HEK293 (cell line): ENCODE measurements at regions not wholly inside any gene's neighbourhood (a gene's known extent, or its start where the extent isn't known, plus 50 kb on each side); places are given as distances from the start of the nearest gene placed in this dataset.

Source experiments
- BCL11B ChIP-seq: fragments of 450-650 bp; formaldehyde crosslinking; IDR thresholded peaks from 2 replicates; pipeline ENCODE4 v1.5.1; 2016; ENCODE audit warnings: low read depth, missing biosample characterization, missing genetic modification characterization
- EGR2 ChIP-seq: fragments of 450-650 bp; formaldehyde crosslinking; IDR thresholded peaks from 2 replicates; pipeline ENCODE4 v1.5.1; 2016; ENCODE audit warnings: low read depth, missing biosample characterization, missing genetic modification characterization
- HOXA7 ChIP-seq: sonication (generic); formaldehyde crosslinking; IDR thresholded peaks from 2 replicates; pipeline ENCODE4 v1.8.1; 2022; ENCODE audit warnings: missing genetic modification reagents, borderline replicate concordance
- KLF10 ChIP-seq: fragments of 450-650 bp; IDR thresholded peaks from 2 replicates; pipeline ENCODE4 v1.5.1; 2018; ENCODE audit warnings: missing biosample characterization, mild to moderate bottlenecking, missing genetic modification characterization
- SCRT1 ChIP-seq: fragments of 450-650 bp; formaldehyde crosslinking; IDR thresholded peaks from 2 replicates; pipeline ENCODE4 v1.5.1; 2016; ENCODE audit warnings: missing biosample characterization, missing genetic modification characterization, borderline replicate concordance
- YY2 ChIP-seq: fragments of 450-650 bp; formaldehyde crosslinking; IDR thresholded peaks from 2 replicates; pipeline ENCODE4 v1.5.1; 2016; ENCODE audit warnings: missing biosample characterization, missing genetic modification characterization
- ZBTB21 ChIP-seq: fragments of 450-650 bp; formaldehyde crosslinking; IDR thresholded peaks from 2 replicates; pipeline ENCODE4 v1.5.1; 2017; ENCODE audit warnings: missing biosample characterization, missing genetic modification characterization
- ZEB2 ChIP-seq: fragments of 450-650 bp; formaldehyde crosslinking; IDR thresholded peaks from 2 replicates; pipeline ENCODE4 v1.5.1; 2016; ENCODE audit warnings: missing biosample characterization, missing genetic modification characterization
- ZFP41 ChIP-seq: fragments of 450-650 bp; formaldehyde crosslinking; IDR thresholded peaks from 2 replicates; pipeline ENCODE4 v1.5.1; 2016; ENCODE audit warnings: missing biosample characterization, missing genetic modification characterization, borderline replicate concordance
- ZFP69B ChIP-seq: fragments of 450-650 bp; formaldehyde crosslinking; IDR thresholded peaks from 2 replicates; pipeline ENCODE4 v1.5.1; 2016; ENCODE audit warnings: missing biosample characterization, missing genetic modification characterization
- ZNF10 ChIP-seq: fragments of 450-650 bp; formaldehyde crosslinking; IDR thresholded peaks from 2 replicates; pipeline ENCODE4 v1.5.1; 2017; ENCODE audit warnings: missing biosample characterization, missing genetic modification characterization
- ZNF112 ChIP-seq: fragments of 450-650 bp; formaldehyde crosslinking; IDR thresholded peaks from 2 replicates; pipeline ENCODE4 v1.5.0; 2017; ENCODE audit warnings: missing biosample characterization, missing genetic modification characterization
- ZNF155 ChIP-seq: fragments of 450-650 bp; formaldehyde crosslinking; IDR thresholded peaks from 2 replicates; pipeline ENCODE4 v1.5.1; 2016; ENCODE audit warnings: missing biosample characterization, missing genetic modification characterization
- ZNF223 ChIP-seq: fragments of 450-650 bp; formaldehyde crosslinking; IDR thresholded peaks from 2 replicates; pipeline ENCODE4 v1.5.1; 2016; ENCODE audit warnings: missing biosample characterization, missing genetic modification characterization
- ZNF274 ChIP-seq, 2 experiments: fragments of 200-500 bp in 1 of 2; fragments of 450-650 bp in 1 of 2; sonication (Bioruptor generic) in 1 of 2; formaldehyde crosslinking in 1 of 2; IDR thresholded peaks; 2 replicates each; pipeline versions ENCODE4 v1.5.1 to v1.6.1; 2014 to 2016; ENCODE audit warnings: borderline replicate concordance in 1 of 2, inconsistent platforms in 1 of 2, low read length in 1 of 2, missing biosample characterization in 1 of 2, missing genetic modification characterization in 1 of 2
- ZNF341 ChIP-seq: fragments of 450-650 bp; formaldehyde crosslinking; IDR thresholded peaks from 2 replicates; pipeline ENCODE4; 2016; ENCODE audit warnings: low read depth, missing biosample characterization, missing genetic modification characterization
- ZNF521 ChIP-seq: fragments of 450-650 bp; formaldehyde crosslinking; IDR thresholded peaks from 2 replicates; pipeline ENCODE4 v1.5.1; 2017; ENCODE audit warnings: missing biosample characterization, mild to moderate bottlenecking, missing genetic modification characterization
- ZNF549 ChIP-seq: fragments of 450-650 bp; IDR thresholded peaks from 2 replicates; pipeline ENCODE4 v1.5.1; 2018; ENCODE audit warnings: missing biosample characterization, missing genetic modification characterization, mild to moderate bottlenecking, inconsistent platforms, moderate library complexity
- ZNF600 ChIP-seq: fragments of 450-650 bp; formaldehyde crosslinking; IDR thresholded peaks from 2 replicates; pipeline ENCODE4 v1.5.1; 2016; ENCODE audit warnings: missing biosample characterization, missing genetic modification characterization
- ZNF626 ChIP-seq: fragments of 450-650 bp; sonication (Bioruptor Pico); formaldehyde crosslinking; IDR thresholded peaks from 2 replicates; pipeline ENCODE4 v1.5.1; 2018; ENCODE audit warnings: missing biosample characterization, missing genetic modification characterization, inconsistent platforms
- ZNF664 ChIP-seq: fragments of 450-650 bp; formaldehyde crosslinking; IDR thresholded peaks from 2 replicates; pipeline ENCODE4 v1.5.1; 2016; ENCODE audit warnings: missing biosample characterization, missing genetic modification characterization
- ZNF777 ChIP-seq: fragments of 450-650 bp; formaldehyde crosslinking; IDR thresholded peaks from 2 replicates; pipeline ENCODE4 v1.5.1; 2017; ENCODE audit warnings: missing biosample characterization, missing genetic modification characterization, borderline replicate concordance
- ZNF792 ChIP-seq: fragments of 450-650 bp; formaldehyde crosslinking; IDR thresholded peaks from 2 replicates; pipeline ENCODE4 v1.5.1; 2016; ENCODE audit warnings: missing biosample characterization, missing genetic modification characterization
- TF ChIP-seq, protein P1 (sequence below): IDR thresholded peaks from 2 replicates; pipeline ENCODE4 v1.6.1; 2011; ENCODE audit warnings: mild to moderate bottlenecking, low read depth, low read length, borderline replicate concordance
- TF ChIP-seq, protein P2 (sequence below): fragments of 450-650 bp; formaldehyde crosslinking; IDR thresholded peaks from 2 replicates; pipeline ENCODE4 v1.5.0; 2017; ENCODE audit warnings: missing biosample characterization, missing genetic modification characterization, borderline replicate concordance
- TF ChIP-seq, protein P3 (sequence below): fragments of 450-650 bp; formaldehyde crosslinking; IDR thresholded peaks from 2 replicates; pipeline ENCODE4 v1.5.1; 2016; ENCODE audit warnings: missing biosample characterization, missing genetic modification characterization
- TF ChIP-seq, protein P4 (sequence below): fragments of 450-650 bp; formaldehyde crosslinking; IDR thresholded peaks from 2 replicates; pipeline ENCODE4 v1.5.1; 2016; ENCODE audit warnings: missing biosample characterization, missing genetic modification characterization
- TF ChIP-seq, protein P5 (sequence below): fragments of 450-650 bp; formaldehyde crosslinking; IDR thresholded peaks from 2 replicates; pipeline ENCODE4 v1.5.1; 2016; ENCODE audit warnings: missing biosample characterization, missing genetic modification characterization
- TF ChIP-seq, protein P6 (sequence below): fragments of 450-650 bp; formaldehyde crosslinking; IDR thresholded peaks from 2 replicates; pipeline ENCODE4 v1.5.1; 2017; ENCODE audit warnings: missing biosample characterization, mild to moderate bottlenecking, missing genetic modification characterization, moderate library complexity

DNA sequence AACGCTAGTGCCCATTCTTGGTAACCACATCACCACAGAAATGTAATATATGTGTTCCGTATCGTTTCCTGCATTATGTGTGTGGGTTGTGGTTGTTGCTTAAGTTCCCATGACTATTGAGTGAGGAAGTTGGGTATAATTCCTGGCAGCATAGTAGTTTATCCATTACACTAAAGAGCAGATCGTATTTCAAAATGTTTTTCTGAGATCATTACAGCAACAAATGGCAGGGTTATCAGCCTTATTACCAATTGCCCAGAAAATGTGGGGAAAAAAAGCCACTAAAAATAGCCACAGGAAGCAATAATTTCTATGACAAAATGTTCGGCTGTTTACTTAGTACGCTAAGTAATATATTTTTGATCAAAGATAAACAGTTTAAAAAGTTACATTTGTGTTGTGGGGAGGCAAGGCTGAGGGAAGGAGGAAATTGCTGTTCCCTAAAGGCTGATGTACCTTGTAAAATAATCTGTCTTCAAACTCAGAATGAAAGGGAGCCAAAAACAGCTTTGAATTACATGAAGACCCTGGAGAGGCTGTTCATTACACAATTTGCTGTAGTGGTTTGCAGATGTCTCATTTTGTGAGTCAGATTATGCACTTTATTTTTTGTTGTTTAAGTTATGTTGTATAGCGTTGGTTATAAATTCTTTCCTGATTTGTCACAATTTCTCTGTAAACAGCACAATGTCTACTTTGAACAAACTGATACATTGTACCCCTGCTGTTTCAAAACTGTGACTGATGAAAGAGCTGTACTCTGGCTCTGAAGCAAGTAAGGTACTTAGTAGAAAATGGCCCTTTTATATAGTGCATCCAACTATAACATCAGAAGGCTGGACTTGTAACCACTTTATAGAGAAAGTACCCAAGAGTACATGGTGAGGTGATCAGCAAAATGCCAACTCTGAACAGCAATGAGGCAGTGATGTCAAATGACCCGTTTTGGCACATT lies 1028.5 kb downstream of the NR2F1-AS1 start (continued):
- TF ChIP-seq HOXA7 (CRISPR knock-in tag) (no peak), ZNF223 (tag by site-specific recombination) (no peak), ZNF777 (tag by site-specific recombination) (no peak), ZBTB21 (tag by site-specific recombination) (peak; percentile 88), ZNF274 (IDR thresholded peaks at IDR 0.05; ENCODE audit: low read length) (no peak), ZNF274 (tag by site-specific recombination; IDR thresholded peaks at IDR 0.05; ENCODE audit: borderline replicate concordance) (no peak), ZNF112 (tag by site-specific recombination) (no peak), ZFP69B (tag by site-specific recombination) (peak; percentile 33; the same call in 1 of the 2 replicates), BCL11B (tag by site-specific recombination) (peak; percentile 91; the same call in 1 of the 2 replicates), ZNF155 (no peak), EGR2 (tag by site-specific recombination) (no peak), ZEB2 (tag by site-specific recombination) (peak; percentile 99), ZNF600 (peak; percentile 93), KLF10 (tag by site-specific recombination) (peak; percentile 93), ZFP41 (tag by site-specific recombination) (no peak), ZNF341 (tag by site-specific recombination) (peak; percentile 84), ZNF10 (tag by site-specific recombination) (peak; percentile 66), ZNF626 (no peak), YY2 (tag by site-specific recombination) (peak; percentile 50; the same call in 1 of the 2 replicates), ZNF521 (tag by site-specific recombination) (no peak), ZNF792 (tag by site-specific recombination) (no peak), ZNF549 (tag by site-specific recombination) (no peak; the same call in 1 of the 2 replicates), ZNF664 (peak; percentile 91), SCRT1 (tag by site-specific recombination) (peak; percentile 91)
- TF ChIP-seq, protein P1, sequence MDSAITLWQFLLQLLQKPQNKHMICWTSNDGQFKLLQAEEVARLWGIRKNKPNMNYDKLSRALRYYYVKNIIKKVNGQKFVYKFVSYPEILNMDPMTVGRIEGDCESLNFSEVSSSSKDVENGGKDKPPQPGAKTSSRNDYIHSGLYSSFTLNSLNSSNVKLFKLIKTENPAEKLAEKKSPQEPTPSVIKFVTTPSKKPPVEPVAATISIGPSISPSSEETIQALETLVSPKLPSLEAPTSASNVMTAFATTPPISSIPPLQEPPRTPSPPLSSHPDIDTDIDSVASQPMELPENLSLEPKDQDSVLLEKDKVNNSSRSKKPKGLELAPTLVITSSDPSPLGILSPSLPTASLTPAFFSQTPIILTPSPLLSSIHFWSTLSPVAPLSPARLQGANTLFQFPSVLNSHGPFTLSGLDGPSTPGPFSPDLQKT: no peak
- TF ChIP-seq, protein P2, sequence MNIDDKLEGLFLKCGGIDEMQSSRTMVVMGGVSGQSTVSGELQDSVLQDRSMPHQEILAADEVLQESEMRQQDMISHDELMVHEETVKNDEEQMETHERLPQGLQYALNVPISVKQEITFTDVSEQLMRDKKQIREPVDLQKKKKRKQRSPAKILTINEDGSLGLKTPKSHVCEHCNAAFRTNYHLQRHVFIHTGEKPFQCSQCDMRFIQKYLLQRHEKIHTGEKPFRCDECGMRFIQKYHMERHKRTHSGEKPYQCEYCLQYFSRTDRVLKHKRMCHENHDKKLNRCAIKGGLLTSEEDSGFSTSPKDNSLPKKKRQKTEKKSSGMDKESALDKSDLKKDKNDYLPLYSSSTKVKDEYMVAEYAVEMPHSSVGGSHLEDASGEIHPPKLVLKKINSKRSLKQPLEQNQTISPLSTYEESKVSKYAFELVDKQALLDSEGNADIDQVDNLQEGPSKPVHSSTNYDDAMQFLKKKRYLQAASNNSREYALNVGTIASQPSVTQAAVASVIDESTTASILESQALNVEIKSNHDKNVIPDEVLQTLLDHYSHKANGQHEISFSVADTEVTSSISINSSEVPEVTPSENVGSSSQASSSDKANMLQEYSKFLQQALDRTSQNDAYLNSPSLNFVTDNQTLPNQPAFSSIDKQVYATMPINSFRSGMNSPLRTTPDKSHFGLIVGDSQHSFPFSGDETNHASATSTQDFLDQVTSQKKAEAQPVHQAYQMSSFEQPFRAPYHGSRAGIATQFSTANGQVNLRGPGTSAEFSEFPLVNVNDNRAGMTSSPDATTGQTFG (tag by site-specific recombination): peak; percentile 59; the same call in 1 of the 2 replicates
- TF ChIP-seq, protein P3, sequence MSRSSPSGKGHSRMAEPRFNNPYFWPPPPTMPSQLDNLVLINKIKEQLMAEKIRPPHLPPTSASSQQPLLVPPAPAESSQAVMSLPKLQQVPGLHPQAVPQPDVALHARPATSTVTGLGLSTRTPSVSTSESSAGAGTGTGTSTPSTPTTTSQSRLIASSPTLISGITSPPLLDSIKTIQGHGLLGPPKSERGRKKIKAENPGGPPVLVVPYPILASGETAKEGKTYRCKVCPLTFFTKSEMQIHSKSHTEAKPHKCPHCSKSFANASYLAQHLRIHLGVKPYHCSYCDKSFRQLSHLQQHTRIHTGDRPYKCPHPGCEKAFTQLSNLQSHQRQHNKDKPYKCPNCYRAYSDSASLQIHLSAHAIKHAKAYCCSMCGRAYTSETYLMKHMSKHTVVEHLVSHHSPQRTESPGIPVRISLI: peak; percentile 100
- TF ChIP-seq, protein P4, sequence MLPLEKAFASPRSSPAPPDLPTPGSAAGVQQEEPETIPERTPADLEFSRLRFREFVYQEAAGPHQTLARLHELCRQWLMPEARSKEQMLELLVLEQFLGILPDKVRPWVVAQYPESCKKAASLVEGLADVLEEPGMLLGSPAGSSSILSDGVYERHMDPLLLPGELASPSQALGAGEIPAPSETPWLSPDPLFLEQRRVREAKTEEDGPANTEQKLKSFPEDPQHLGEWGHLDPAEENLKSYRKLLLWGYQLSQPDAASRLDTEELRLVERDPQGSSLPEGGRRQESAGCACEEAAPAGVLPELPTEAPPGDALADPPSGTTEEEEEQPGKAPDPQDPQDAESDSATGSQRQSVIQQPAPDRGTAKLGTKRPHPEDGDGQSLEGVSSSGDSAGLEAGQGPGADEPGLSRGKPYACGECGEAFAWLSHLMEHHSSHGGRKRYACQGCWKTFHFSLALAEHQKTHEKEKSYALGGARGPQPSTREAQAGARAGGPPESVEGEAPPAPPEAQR (tag by site-specific recombination): peak; percentile 89
- TF ChIP-seq, protein P5, sequence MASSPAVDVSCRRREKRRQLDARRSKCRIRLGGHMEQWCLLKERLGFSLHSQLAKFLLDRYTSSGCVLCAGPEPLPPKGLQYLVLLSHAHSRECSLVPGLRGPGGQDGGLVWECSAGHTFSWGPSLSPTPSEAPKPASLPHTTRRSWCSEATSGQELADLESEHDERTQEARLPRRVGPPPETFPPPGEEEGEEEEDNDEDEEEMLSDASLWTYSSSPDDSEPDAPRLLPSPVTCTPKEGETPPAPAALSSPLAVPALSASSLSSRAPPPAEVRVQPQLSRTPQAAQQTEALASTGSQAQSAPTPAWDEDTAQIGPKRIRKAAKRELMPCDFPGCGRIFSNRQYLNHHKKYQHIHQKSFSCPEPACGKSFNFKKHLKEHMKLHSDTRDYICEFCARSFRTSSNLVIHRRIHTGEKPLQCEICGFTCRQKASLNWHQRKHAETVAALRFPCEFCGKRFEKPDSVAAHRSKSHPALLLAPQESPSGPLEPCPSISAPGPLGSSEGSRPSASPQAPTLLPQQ (tag by site-specific recombination): peak; percentile 84
- TF ChIP-seq, protein P6, sequence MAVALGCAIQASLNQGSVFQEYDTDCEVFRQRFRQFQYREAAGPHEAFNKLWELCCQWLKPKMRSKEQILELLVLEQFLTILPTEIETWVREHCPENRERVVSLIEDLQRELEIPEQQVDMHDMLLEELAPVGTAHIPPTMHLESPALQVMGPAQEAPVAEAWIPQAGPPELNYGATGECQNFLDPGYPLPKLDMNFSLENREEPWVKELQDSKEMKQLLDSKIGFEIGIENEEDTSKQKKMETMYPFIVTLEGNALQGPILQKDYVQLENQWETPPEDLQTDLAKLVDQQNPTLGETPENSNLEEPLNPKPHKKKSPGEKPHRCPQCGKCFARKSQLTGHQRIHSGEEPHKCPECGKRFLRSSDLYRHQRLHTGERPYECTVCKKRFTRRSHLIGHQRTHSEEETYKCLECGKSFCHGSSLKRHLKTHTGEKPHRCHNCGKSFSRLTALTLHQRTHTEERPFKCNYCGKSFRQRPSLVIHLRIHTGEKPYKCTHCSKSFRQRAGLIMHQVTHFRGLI (tag by site-specific recombination): peak; percentile 63; the same call in 1 of the 2 replicates
